BJ (cell line): ENCODE measurements at regions not wholly inside any gene's neighbourhood (a gene's known extent, or its start where the extent isn't known, plus 50 kb on each side); places are given as distances from the start of the nearest gene placed in this dataset.
A peak's percentile ranks its signal among the peaks of the same experiment; 100 is the strongest.

Source experiments
- CTCF ChIA-PET: fragments of 350-600 bp; formaldehyde crosslinking; extraction: SDS; loops from one replicate; lab custom pipeline; 2021; ENCODE audit warnings: antibody characterized with exemption, inconsistent platforms; lab: Yijun Ruan, JAX
- POLR2A ChIA-PET: fragments of 300-600 bp; sonication (Branson Sonifier 250); formaldehyde crosslinking; extraction: SDS; loops from one replicate; lab custom pipeline; 2021; ENCODE audit warnings: antibody characterized with exemption; lab: Charles Lee
- DNase-seq: peaks from one replicate; pipeline ENCODE4 v3.0.0-alpha.2; 2011; ENCODE audit warnings: low read depth
- H3K27me3 ChIP-seq: 2 replicates; pipeline ENCODE4 v1.6.0; 2011; ENCODE audit warnings: low read length; ENCODE audit not compliant: control insufficient read depth, insufficient read depth
- H3K36me3 ChIP-seq: 2 replicates; pipeline ENCODE4 v1.5.1; 2011; ENCODE audit warnings: low read length; ENCODE audit not compliant: control insufficient read depth, insufficient read depth
- H3K4me3 ChIP-seq: 2 replicates; pipeline ENCODE4 v1.5.1; 2011; ENCODE audit warnings: low read depth, mild to moderate bottlenecking, control low read depth, low read length
- TF ChIP-seq, protein P1 (sequence below): IDR thresholded peaks from 2 replicates; pipeline ENCODE4 v1.5.1; 2011; ENCODE audit warnings: low read depth, mild to moderate bottlenecking, control low read depth, inconsistent platforms, low read length, moderate library complexity; ENCODE audit not compliant: insufficient read depth

DNA sequence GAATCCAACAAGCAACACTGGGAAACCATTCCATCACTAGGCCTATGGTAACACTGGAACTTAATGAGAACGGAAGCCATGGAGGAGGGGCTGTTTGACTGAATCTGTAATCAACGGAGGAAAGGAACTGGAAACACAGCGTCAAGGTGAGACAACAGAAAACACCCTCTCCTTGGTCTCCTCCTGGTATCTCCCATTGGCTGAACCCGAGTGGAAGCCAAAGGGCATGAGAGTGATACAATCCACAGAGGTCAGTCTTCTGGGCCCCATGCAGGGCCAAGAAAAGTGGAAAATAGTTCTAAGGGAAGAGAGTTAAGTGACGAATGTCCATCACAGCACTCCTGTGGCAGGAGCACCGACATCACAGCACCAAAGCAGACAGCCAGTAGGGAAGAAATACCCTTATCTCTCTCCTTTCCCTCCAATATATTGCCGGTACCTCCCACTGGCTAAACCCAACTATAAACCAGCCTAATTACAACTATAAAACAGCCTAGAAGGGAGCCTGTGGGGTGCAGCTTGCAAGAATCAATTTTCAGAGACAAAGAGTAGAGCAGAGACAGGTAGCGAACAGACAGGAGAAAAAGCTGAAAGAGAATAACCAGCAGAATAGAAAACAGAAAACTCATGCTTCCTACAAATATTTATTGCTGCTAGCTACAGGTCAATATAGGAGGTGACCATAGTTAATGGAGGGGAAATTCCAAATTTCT is 107.4 kb upstream of the IFNE start:
- TF ChIP-seq, protein P1, sequence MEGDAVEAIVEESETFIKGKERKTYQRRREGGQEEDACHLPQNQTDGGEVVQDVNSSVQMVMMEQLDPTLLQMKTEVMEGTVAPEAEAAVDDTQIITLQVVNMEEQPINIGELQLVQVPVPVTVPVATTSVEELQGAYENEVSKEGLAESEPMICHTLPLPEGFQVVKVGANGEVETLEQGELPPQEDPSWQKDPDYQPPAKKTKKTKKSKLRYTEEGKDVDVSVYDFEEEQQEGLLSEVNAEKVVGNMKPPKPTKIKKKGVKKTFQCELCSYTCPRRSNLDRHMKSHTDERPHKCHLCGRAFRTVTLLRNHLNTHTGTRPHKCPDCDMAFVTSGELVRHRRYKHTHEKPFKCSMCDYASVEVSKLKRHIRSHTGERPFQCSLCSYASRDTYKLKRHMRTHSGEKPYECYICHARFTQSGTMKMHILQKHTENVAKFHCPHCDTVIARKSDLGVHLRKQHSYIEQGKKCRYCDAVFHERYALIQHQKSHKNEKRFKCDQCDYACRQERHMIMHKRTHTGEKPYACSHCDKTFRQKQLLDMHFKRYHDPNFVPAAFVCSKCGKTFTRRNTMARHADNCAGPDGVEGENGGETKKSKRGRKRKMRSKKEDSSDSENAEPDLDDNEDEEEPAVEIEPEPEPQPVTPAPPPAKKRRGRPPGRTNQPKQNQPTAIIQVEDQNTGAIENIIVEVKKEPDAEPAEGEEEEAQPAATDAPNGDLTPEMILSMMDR, result no peak
- ChIA-PET POLR2A (interaction anchor here (0.7 kb wide), 1 partner anchor 88 kb away, joined by 3 read pairs; no protein-coding TSS in a partner anchor), CTCF (interaction anchor here (1.4 kb wide), 1 partner anchor 199 kb away, joined by 4 read pairs; no protein-coding TSS in a partner anchor)
- Histone ChIP-seq H3K27me3 (no peaks in the 10 kb centered on the region), H3K36me3 (no peaks in the 10 kb centered on the region), H3K4me3 (no peak overlapping the region)
- no peak for DNase-seq

DNA sequence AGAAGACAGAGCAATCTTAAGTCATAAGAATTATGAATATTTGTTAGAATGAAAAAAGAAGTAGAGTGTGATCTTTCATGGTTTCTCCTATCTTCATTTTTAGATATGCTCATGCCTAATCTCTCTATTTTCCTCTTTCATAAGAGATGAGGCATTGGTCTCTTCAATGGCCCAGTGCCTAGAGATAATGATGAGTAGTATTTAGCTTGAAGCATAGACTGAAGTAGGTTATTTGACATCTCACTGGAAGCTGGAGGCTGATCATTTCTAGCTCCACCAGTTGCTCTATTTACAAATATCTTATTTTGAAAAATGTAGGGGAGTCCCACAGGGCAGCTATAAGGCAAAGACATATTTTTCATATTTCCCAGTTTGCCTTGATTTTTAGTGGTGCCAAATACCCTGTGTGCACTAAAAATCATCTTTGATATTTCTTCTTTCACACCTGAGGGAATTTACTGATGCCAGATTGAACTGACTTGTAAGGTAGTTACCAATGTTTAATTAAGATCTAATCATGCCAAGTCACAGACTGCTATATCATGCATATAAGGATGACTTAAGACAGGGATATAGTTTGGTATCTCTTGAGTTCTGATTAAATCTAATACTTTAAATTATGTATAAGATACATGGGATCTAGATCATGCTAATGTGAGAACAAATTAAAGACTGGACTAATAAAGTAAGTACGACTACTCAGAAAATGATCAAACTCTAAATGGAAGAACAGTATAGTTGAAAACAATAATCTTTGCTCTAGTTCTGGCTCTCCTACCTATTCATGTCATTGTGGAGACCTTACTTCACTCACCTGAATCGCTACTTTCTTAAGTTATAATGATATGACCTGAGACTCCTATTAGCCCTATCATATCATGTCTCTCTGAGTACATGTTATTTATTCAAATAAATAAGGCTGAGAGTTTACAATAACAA is 108.2 kb upstream of the IFNE start:
- TF ChIP-seq, protein P1, result no peak
- no peak for DNase-seq
- H3K4me3 ChIP-seq, result no peak overlapping the region
- H3K36me3 ChIP-seq, result no peaks in the 10 kb centered on the region
- ChIA-PET CTCF (interaction anchor here (0.5 to 1.2 kb wide), 2 partner anchors 200 kb away, joined by 3 to 4 read pairs; no protein-coding TSS in a partner anchor), POLR2A (no interaction called here)
- H3K27me3 ChIP-seq, result no peaks in the 10 kb centered on the region

DNA sequence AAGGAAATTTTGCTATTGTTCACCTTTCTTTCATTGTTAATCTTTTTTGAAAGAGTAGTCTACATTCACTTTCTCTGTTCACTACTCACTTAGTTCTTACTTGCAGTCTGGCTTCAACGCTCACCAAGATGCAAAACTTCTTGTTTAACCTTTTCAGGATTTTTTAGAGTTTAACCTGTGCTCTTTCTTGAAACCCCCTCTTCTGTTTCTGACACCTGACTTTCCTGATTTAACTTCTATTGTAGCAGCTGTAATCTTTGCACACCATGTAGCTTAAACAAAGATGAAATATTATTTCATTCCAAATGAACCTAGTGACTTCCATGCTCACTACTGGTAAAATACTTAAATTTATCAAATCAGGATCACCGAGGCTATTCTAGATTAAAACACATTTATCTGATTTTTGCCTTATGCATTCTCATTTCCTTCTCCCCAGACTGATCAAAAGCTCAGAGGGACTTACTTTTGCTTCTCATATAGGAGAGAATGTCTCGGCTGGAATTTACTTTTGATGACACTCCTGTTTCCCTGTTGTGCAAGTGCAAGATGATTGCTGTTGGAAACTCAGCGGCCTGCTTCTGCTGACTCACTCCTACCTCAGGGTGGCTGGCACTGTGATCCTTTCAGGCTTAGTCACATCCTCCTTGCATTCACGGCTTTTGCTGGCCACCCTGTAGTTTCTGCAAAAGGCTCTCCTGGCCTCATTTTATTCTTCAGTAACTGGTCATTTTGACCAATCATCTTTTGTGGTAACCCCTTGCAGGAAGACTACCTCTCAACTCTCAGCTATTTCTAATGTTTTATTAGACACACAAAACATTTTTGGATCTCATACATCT is 109.3 kb upstream of the IFNE start:
- CTCF ChIA-PET, result interaction anchor here (0.8 to 1.2 kb wide), 2 partner anchors 157 to 199 kb away, joined by 3 read pairs; no protein-coding TSS in a partner anchor
- peak overlapping the region; percentile 1; the same call in 1 of the 2 replicates for H3K4me3 ChIP-seq
- TF ChIP-seq, protein P1, result no peak
- H3K36me3 ChIP-seq, result no peaks in the 10 kb centered on the region
- H3K27me3 ChIP-seq, result no peaks in the 10 kb centered on the region
- POLR2A ChIA-PET, result no interaction called here
- peak; percentile 92 for DNase-seq

DNA sequence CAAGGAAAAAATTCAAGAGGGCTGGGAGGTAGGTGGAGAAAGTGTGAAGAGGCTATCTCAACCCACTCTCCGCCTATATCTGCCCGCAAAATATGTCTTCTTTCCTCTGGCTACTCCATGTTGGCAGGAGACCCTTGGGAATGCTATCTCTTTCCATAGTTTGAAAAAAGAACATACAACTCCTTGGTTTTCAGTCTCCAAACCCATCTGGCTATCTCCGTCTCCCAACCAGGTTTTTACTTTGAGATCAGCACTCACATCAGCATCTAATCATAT is 109.9 kb upstream of the IFNE start:
- Histone ChIP-seq H3K27me3 (no peaks in the 10 kb centered on the region), H3K36me3 (no peaks in the 10 kb centered on the region), H3K4me3 (no peak overlapping the region)
- no peak for DNase-seq
- TF ChIP-seq, protein P1, result no peak
- ChIA-PET CTCF (interaction anchor here (0.8 to 1.2 kb wide), 2 partner anchors 158 to 199 kb away, joined by 3 read pairs; no protein-coding TSS in a partner anchor), POLR2A (interaction anchor here (0.7 kb wide), 1 partner anchor 92 kb away, joined by 3 read pairs; no protein-coding TSS in a partner anchor)
